Type B pancreatic cell (in vitro differentiated cells): ENCODE measurements at regions not wholly inside any gene's neighbourhood (a gene's known extent, or its start where the extent isn't known, plus 50 kb on each side); places are given as distances from the start of the nearest gene placed in this dataset.

ENCODE experiments used
- DNase-seq: peaks from one replicate; pipeline ENCODE4 v3.0.0; 2021; ENCODE audit warnings: mixed read lengths; ENCODE audit not compliant: unreplicated experiment; ENCODE audit errors: extremely low spot score
- H3K27ac Mint-ChIP-seq: 2 replicates; pipeline ENCODE4 v1.8.0; 2021; ENCODE audit warnings: mild to moderate bottlenecking, mixed read lengths
- H3K27me3 Mint-ChIP-seq: 2 replicates; pipeline ENCODE4 v1.8.0; 2021; ENCODE audit warnings: mixed read lengths
- H3K36me3 Mint-ChIP-seq: 2 replicates; pipeline ENCODE4 v1.8.0; 2021; ENCODE audit warnings: mixed read lengths
- H3K4me1 Mint-ChIP-seq: one replicate; pipeline ENCODE4 v1.8.0; 2021; ENCODE audit warnings: mixed read lengths; ENCODE audit not compliant: unreplicated experiment
- H3K4me3 Mint-ChIP-seq: 2 replicates; pipeline ENCODE4 v1.8.0; 2021; ENCODE audit warnings: mild to moderate bottlenecking, mixed read lengths
- H3K9me3 Mint-ChIP-seq: 2 replicates; pipeline ENCODE4 v1.8.0; 2021; ENCODE audit warnings: mixed read lengths
- CTCF ChIP-seq: fragments of 200-600 bp; sonication (generic); conservative IDR thresholded peaks from 2 replicates; pipeline ENCODE4 v1.5.0; 2021; ENCODE audit warnings: antibody characterized with exemption, mild to moderate bottlenecking

DNA sequence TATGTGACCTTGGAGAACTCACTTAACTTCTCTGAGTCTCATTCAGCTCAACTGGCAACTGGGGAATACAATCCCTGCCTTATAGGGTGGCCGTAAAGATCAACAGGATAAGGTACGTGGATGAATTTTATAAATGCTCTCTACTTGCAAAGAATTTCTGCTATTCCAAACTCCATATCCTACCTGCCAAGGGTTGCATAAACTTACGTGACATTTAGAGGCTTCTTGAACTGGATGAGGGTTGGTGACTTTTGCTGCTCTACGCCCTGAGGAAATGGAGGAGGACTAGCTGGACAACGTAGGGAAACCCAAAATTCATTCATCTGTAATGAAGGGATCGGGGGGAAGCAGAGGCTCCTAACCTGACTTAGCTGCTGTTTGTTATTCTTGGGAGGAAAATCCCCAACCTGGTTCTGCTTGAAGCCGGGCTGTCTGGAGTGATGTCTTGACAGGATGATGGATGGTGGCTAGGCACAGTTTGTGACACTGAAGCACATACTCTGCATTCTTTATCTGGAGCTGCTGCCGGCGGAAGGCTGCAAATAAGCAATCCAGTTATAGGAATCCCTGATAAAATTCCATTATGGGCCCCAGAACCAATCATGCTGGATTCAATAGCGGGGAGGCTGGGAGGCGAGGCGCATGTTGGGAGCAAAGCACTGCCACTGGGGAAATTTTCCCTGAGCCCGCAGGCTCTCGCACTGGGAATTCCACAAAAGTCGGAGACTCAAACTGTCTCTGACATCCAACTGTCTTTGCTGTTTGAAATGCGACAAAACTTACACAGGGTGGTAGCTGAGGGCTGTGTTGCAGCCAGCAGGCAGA lies 94.7 kb upstream of the SDK2 start:
- no peaks in the 10 kb centered on the region for H3K36me3 Mint-ChIP-seq
- peaks cover 11% of the 10 kb centered on the region for H3K4me1 Mint-ChIP-seq

DNA sequence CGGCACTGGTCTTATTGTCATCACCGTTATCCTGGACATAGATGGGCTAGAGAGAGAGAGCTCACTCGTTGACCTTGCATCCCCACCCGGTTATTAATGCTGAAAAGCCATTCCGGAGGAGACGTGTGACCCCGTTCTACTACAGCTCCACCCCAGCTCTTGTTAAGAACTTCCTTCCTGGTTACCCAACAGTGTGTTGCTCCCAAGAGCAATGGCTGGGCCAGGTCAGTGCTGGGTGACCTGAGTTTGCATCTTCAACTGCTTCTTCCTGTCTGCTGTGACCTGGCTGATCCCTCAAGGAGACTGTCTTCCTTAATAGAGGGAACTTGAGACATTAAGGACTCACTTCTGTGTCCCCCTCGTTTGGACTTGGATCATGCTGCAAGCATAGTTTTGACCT lies 96.1 kb upstream of the SDK2 start:
- no peak for TF ChIP-seq CTCF
- H3K4me3 Mint-ChIP-seq: no peak overlapping the region
- peaks cover 11% of the 10 kb centered on the region for H3K4me1 Mint-ChIP-seq
- H3K9me3 Mint-ChIP-seq: no peaks in the 10 kb centered on the region
- H3K27me3 Mint-ChIP-seq: peaks cover 52% of the 10 kb centered on the region
- no peaks in the 10 kb centered on the region for H3K36me3 Mint-ChIP-seq
- H3K27ac Mint-ChIP-seq: no peak overlapping the region
- DNase-seq: no peak

More for the DNA sequence above, 94.7 kb upstream of the SDK2 start:
- Mint-ChIP-seq H3K9me3 (no peaks in the 10 kb centered on the region), H3K4me3 (no peak overlapping the region), H3K27me3 (peaks cover 57% of the 10 kb centered on the region), H3K27ac (no peak overlapping the region)
- no peak for TF ChIP-seq CTCF
- no peak for DNase-seq

DNA sequence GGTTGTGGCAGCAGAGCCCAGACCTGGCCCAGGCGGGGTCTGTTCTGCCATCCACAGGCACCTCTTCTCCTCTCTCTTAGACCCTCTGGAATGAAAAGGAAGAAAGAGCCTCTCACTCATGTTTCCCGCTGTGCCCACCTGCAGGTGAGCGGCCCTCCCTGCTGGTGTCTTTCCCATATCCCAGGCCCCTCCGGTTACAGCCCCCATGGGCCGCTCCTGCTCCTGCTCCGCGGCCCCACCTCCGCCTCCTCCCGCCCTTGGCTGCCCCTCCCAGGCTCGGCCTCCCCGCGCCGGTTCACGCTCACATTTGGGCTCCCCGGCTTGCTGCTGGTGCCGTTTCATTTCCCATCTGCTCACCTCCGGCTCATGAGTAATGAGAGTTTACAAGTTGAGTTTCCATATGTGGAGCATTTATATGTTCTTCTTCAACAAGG lies 98.7 kb upstream of the SDK2 start:
- TF ChIP-seq CTCF: no peak
- no peak overlapping the region for H3K4me3 Mint-ChIP-seq
- peaks cover 11% of the 10 kb centered on the region for H3K4me1 Mint-ChIP-seq
- no peak for DNase-seq
- H3K27me3 Mint-ChIP-seq: peaks cover 56% of the 10 kb centered on the region
- H3K9me3 Mint-ChIP-seq: no peaks in the 10 kb centered on the region
- no peaks in the 10 kb centered on the region for H3K36me3 Mint-ChIP-seq
- H3K27ac Mint-ChIP-seq: no peak overlapping the region

GRCh38 chr17:73743518-73744201 lies 99.4 kb upstream of the SDK2 start:
- DNase-seq: no peak
- Mint-ChIP-seq H3K4me1 (peaks cover 10% of the 10 kb centered on the region), H3K9me3 (no peaks in the 10 kb centered on the region), H3K27ac (no peak overlapping the region), H3K36me3 (no peaks in the 10 kb centered on the region), H3K4me3 (no peak overlapping the region), H3K27me3 (peaks cover 54% of the 10 kb centered on the region)
- no peak for TF ChIP-seq CTCF

DNA sequence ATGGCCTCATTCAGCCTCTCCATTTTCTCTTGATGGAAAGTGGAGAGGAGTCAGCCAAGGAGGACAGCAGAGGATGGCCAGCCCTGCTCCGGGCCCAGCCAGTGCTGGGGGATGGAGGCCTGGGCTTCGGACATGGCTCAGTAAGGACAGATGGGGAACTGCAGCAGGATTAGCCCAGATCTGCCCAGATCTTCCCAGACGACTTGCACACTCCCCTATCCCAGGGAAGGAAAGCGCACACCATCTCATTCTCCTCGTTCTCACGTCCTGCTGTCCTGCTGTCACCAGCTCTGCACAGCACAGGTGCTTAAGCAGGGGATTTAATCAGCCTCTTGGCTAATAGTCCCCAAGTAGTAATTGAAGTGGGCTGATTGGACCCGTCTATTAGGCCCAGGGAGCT lies 100.2 kb upstream of the SDK2 start:
- Mint-ChIP-seq H3K36me3 (no peaks in the 10 kb centered on the region), H3K4me1 (peaks cover 6% of the 10 kb centered on the region), H3K9me3 (no peaks in the 10 kb centered on the region), H3K27me3 (peaks cover 49% of the 10 kb centered on the region), H3K4me3 (no peak overlapping the region), H3K27ac (no peak overlapping the region)
- TF ChIP-seq CTCF: no peak
- DNase-seq: no peak
